ENCODE measurements at regions not wholly inside any gene's neighbourhood (a gene's known extent, or its start where the extent isn't known, plus 50 kb on each side); places are given as distances from the start of the nearest gene placed in this dataset.

- TF ChIP-seq POLR2A (IDR thresholded peaks at IDR 0.05; ENCODE audit: low read length) (no peak), GATA1 (IDR thresholded peaks at IDR 0.05; ENCODE audit: low read depth, low read length) (no peak)
Observed at GRCh38 chr6:15734118-15734897, 71.5 kb upstream of the DTNBP1 start.
